A549 (cell line): ENCODE measurements at regions not wholly inside any gene's neighbourhood (a gene's known extent, or its start where the extent isn't known, plus 50 kb on each side); places are given as distances from the start of the nearest gene placed in this dataset.

Source experiments
- EHMT2 ChIP-seq: fragments of 200-600 bp; sonication (generic); IDR thresholded peaks from 2 replicates; pipeline ENCODE4 v1.6.1; 2016; ENCODE audit warnings: antibody characterized with exemption, low read depth, mild to moderate bottlenecking, moderate library complexity
- FOSL2 ChIP-seq, 2 experiments: fragments of 450-650 bp in 1 of 2; fragments of >200 bp in 1 of 2; sonication (Bioruptor Twin) in 1 of 2; formaldehyde crosslinking; IDR thresholded peaks; 2 replicates each; pipeline versions ENCODE4 v1.5.0 to v1.6.1; 2016 to 2020; ENCODE audit warnings: mild to moderate bottlenecking in 1 of 2, moderate library complexity in 1 of 2
- HDAC2 ChIP-seq: fragments of 200-600 bp; sonication (generic); IDR thresholded peaks from 2 replicates; pipeline ENCODE4 v1.6.1; 2016
- JUN ChIP-seq, 2 experiments: fragments of >200 bp; sonication (Bioruptor Twin); formaldehyde crosslinking; IDR thresholded peaks; 2 replicates in 1 of 2; 3 replicates in 1 of 2; pipeline ENCODE4 v1.6.1; 2016 to 2017
- KDM1A ChIP-seq: fragments of 200-600 bp; sonication (generic); IDR thresholded peaks from 2 replicates; pipeline ENCODE4 v1.6.1; 2016; ENCODE audit warnings: low read depth, mild to moderate bottlenecking
- POLR2A ChIP-seq: IDR thresholded peaks from 2 replicates; pipeline ENCODE4 v1.6.1; 2012; ENCODE audit warnings: mild to moderate bottlenecking, low read length
- TF ChIP-seq, protein P1 (sequence below): fragments of >200 bp; sonication (Bioruptor Twin); formaldehyde crosslinking; IDR thresholded peaks from 3 replicates; pipeline ENCODE4 v1.6.1; 2016
- TF ChIP-seq, protein P2 (sequence below): fragments of 200-600 bp; sonication (generic); IDR thresholded peaks from 2 replicates; pipeline ENCODE4 v1.6.1; 2016; ENCODE audit warnings: antibody characterized with exemption, mild to moderate bottlenecking, moderate library complexity
- TF ChIP-seq, protein P3 (sequence below): IDR thresholded peaks from 2 replicates; pipeline ENCODE4 v1.6.1; 2012
- TF ChIP-seq, protein P4 (sequence below): fragments of >200 bp; sonication (Bioruptor Twin); formaldehyde crosslinking; IDR thresholded peaks from 3 replicates; pipeline ENCODE4 v1.5.1; 2016

DNA sequence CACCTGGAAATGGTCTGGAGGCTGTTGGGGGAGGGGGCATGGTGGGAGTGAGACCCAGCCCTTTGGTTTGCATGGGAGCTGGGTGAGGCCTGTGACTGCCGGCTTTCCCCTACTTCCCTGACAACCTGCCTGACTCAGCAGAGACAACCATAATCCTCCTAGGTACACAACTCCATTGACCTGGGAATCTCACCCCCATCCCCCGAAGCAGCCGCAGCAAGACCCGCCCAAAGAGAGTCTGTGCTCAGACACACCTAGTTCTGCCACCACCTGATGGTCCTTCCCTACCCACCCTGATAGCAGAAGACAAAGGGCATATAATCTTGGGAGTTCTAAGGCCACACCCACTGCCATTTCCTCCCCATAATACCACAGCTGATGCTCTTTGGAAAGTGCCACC lies 168.6 kb downstream of the GIPC2 start:
- TF ChIP-seq HDAC2 (no peak), FOSL2 (IDR thresholded peaks at IDR 0.05) (no peak), FOSL2 (CRISPR knock-in tag; IDR thresholded peaks at IDR 0.05) (no peak), POLR2A (no peak), JUN (IDR thresholded peaks at IDR 0.05) (no peak), EHMT2 (no peak), KDM1A (no peak)
- TF ChIP-seq, protein P1, sequence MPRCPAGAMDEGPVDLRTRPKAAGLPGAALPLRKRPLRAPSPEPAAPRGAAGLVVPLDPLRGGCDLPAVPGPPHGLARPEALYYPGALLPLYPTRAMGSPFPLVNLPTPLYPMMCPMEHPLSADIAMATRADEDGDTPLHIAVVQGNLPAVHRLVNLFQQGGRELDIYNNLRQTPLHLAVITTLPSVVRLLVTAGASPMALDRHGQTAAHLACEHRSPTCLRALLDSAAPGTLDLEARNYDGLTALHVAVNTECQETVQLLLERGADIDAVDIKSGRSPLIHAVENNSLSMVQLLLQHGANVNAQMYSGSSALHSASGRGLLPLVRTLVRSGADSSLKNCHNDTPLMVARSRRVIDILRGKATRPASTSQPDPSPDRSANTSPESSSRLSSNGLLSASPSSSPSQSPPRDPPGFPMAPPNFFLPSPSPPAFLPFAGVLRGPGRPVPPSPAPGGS = no peak
- TF ChIP-seq, protein P2, sequence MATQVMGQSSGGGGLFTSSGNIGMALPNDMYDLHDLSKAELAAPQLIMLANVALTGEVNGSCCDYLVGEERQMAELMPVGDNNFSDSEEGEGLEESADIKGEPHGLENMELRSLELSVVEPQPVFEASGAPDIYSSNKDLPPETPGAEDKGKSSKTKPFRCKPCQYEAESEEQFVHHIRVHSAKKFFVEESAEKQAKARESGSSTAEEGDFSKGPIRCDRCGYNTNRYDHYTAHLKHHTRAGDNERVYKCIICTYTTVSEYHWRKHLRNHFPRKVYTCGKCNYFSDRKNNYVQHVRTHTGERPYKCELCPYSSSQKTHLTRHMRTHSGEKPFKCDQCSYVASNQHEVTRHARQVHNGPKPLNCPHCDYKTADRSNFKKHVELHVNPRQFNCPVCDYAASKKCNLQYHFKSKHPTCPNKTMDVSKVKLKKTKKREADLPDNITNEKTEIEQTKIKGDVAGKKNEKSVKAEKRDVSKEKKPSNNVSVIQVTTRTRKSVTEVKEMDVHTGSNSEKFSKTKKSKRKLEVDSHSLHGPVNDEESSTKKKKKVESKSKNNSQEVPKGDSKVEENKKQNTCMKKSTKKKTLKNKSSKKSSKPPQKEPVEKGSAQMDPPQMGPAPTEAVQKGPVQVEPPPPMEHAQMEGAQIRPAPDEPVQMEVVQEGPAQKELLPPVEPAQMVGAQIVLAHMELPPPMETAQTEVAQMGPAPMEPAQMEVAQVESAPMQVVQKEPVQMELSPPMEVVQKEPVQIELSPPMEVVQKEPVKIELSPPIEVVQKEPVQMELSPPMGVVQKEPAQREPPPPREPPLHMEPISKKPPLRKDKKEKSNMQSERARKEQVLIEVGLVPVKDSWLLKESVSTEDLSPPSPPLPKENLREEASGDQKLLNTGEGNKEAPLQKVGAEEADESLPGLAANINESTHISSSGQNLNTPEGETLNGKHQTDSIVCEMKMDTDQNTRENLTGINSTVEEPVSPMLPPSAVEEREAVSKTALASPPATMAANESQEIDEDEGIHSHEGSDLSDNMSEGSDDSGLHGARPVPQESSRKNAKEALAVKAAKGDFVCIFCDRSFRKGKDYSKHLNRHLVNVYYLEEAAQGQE = no peak
- TF ChIP-seq, protein P3, sequence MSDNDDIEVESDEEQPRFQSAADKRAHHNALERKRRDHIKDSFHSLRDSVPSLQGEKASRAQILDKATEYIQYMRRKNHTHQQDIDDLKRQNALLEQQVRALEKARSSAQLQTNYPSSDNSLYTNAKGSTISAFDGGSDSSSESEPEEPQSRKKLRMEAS = no peak
- TF ChIP-seq, protein P4, sequence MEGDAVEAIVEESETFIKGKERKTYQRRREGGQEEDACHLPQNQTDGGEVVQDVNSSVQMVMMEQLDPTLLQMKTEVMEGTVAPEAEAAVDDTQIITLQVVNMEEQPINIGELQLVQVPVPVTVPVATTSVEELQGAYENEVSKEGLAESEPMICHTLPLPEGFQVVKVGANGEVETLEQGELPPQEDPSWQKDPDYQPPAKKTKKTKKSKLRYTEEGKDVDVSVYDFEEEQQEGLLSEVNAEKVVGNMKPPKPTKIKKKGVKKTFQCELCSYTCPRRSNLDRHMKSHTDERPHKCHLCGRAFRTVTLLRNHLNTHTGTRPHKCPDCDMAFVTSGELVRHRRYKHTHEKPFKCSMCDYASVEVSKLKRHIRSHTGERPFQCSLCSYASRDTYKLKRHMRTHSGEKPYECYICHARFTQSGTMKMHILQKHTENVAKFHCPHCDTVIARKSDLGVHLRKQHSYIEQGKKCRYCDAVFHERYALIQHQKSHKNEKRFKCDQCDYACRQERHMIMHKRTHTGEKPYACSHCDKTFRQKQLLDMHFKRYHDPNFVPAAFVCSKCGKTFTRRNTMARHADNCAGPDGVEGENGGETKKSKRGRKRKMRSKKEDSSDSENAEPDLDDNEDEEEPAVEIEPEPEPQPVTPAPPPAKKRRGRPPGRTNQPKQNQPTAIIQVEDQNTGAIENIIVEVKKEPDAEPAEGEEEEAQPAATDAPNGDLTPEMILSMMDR = no peak
